Umbilical cord (tissue), 1 donor: ENCODE measurements at regions not wholly inside any gene's neighbourhood (a gene's known extent, or its start where the extent isn't known, plus 50 kb on each side); places are given as distances from the start of the nearest gene placed in this dataset.

Experiments used
- DNase-seq: peaks from one replicate; pipeline ENCODE4 v3.0.0-alpha.2; 2015; ENCODE audit warnings: low spot score

DNA sequence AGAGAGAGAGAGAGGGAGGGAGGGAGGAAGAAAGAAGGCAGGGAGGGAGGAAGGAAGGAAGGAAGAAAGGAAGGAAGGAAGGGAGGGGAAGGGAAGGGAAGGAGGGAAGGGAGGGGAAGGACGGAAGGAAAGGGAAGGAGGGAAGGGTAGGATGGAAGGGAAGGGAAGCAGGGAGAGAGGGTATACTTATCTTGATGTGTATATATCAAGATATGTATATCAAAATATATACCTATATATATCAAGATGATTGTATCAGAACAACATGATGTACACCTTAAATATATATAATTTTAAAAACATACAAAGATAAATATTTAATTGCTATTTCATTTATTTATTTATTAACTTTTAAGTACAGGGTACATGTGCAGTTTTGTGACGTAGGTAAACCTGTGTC lies 96.8 kb upstream of the ADAMTS16 start:
- DNase-seq = no peak

DNA sequence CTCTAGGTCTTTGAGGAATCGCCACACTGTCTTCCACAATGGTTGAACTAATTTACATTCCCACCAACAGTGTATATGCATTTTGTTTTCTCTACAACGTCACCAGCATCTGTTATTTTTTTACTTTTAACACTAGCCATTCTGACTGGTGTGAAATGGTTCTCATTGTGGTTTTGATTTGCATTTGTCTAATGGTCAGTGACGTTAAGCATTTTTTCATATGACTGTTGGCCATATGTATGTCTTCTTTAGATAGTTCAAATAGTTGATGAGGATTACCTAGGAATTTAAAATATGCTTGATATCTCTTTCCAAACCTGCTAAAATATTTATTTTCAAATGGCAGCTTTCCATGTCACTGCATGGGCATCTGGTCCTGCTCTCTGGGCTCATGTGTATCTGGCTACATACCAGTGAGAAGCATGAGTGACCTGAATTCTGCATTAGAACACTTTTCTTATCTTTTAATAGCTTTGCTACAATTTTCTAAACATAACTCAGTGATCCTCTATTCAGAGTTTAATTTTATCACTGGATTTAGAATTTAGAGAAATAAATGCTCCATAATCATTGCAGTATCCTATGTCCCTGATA lies 95.8 kb upstream of the ADAMTS16 start:
- peak; percentile 11 for DNase-seq

DNA sequence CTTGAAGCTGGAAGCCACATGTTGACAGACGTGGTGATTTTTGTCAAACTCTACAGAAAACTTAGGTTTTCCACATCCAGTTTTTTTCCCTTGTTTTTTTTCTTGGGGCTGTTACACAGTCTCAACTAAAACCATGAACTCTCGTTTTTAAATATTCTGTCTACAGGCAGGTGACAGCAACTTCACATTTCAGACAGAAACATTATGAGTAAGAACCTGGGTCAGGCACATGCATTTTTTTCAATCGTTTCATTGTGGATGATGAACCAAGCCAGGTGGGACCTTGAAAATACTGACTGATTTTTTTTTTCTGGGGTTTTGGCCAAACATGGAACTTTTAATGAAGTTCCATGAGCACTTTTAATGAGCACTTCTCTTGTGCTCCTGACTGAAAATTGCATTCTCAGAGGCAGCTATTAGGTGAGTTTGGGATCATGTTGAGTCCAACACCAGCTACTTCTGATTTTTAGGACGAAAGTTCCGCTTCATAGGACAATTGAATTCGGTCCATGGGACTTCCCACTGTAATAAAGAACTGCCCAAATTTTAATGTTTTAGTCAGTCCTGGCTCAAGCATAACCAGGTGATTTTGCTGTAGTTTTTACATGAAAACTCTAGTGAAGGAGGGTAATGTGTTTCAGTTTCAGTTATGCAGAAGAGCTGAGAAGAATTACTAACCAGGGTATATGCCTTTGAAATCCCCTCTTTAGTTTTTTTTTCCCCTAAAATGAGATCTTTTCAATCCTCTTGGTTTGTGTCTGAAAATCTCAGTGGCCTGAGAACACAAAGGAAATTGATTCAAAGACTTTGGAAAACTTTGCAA lies 93.2 kb upstream of the ADAMTS16 start:
- DNase-seq = no peak

DNA sequence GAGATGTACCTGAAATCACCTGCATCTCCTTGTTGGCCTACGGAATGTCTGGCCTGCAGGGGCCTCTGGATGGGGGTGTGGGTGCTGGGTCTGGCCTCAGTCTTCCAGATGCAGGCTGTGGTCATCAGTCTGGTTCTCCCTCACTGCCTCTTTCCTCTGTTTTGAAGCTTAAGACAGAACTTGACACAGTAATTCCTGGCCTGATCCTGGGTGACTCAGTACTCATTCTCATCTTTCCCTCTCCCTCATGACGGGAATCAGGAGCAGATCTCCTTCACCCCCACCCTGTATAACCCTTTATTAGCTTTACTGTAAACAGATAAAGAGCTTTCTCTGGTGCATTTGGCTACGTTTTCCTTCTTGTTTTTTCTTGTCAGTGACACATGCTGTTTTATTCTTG lies 89.3 kb upstream of the ADAMTS16 start:
- DNase-seq = peak; percentile 57

DNA sequence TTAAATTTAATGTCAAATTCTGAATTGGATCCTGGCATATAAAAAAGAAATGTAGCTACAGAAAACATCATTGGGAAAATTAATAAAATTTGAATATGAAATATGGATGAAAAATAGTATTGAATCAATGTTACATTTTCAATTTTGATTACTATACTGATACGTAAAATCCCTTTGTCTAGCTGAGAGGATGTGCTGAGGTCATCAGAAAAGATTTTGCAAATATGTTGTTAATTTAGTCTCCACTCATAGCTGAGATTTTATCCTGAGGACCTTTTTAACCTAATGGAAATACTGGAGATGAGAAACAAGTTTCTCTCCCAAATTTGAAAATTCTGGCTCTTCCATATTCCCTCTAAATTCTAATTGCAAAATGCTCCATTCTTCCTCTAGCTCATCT lies 84.4 kb upstream of the ADAMTS16 start:
- no peak for DNase-seq

DNA sequence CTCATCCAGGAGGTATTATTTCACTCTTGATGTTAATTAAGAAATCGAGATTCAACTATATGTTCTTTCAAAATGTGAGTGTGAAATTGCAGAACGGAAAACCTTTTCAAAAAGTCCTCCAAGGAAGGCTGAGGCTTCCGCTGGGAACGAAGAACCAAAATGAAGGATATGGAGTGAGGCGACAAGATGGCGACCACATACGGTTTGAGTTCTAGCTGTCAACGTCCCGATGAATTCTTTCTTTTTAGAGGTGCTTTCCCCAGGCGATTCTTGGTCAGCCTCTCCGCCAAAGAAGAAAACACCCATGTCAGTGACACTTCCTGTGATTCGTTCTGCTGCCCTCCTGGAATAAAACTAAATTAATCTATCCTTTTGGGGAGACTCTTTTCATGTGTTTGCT lies 78.3 kb upstream of the ADAMTS16 start:
- no peak for DNase-seq

DNA sequence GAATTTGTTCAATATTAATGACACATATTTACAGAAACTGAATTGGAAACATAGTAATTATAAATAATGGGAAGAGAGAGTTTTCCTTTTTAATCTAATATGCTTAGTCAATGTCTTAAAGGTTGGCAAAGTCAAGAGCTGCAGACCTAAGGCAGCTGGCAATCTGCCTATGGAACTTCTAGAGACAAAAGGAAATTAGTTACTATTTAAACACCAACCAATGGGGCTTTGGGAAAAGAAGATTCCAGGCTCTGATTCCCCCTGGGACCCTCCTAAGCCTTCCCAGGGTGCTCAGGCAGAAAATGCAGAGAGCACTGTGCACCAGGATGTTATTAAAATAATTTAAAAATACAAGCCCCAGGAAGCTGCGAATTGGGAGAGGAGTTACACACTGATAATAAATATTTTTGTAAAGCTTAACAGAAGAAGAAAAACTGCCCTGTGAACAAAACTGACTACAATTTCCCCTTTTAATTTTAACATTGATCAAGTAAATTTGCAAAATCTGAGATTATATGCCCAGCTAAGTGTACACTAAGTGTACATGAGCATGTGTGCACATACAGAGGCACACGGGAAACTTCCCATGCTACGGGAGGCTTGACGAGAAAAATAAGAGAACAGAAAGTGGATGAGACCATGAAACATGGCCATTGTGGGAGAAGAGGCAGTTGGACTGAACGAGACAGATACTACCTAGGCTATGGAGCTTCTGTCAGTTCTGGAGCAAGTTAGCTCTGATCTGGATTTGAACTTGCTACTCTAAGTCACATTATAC lies 77.4 kb upstream of the ADAMTS16 start:
- no peak for DNase-seq

DNA sequence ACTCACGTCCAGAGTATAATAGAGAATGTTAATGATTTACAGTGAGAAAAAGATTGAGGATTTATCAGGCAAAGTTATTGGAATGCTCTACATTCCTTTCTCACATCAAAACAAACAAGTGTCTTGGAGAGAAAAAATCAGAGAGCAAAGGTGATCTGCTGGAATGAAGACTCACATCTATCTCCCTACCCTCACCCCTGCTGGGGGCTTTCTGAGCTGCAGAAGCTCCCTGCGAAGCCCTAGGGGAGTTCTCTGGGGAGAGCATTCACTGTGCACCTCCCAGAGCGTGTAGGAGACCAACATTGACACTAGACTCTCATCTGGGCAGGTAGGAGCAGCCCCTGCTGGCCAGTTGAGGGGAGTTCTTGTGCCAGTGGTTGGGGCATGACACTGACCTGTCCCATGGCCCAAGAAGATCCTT lies 76.6 kb upstream of the ADAMTS16 start:
- DNase-seq = no peak

DNA sequence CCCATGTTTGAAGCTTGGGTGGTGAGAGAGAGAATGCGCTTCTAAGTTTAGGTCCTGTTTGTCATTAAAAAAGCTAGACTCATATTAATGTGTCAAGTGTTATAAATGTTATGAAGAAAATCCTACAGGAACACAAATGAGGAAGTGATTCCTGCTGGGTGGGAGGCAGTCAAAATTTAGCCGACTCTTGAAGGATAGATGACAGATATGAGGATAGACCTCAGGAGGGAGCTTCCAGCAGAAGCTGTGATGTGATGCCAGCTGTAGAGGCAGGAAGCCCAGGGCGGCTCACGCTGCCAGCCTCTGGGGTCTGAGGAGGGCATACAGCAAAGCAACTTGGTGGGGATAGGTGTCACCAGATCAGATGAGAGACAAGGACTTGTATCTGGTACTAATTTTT lies 74.7 kb upstream of the ADAMTS16 start:
- no peak for DNase-seq

DNA sequence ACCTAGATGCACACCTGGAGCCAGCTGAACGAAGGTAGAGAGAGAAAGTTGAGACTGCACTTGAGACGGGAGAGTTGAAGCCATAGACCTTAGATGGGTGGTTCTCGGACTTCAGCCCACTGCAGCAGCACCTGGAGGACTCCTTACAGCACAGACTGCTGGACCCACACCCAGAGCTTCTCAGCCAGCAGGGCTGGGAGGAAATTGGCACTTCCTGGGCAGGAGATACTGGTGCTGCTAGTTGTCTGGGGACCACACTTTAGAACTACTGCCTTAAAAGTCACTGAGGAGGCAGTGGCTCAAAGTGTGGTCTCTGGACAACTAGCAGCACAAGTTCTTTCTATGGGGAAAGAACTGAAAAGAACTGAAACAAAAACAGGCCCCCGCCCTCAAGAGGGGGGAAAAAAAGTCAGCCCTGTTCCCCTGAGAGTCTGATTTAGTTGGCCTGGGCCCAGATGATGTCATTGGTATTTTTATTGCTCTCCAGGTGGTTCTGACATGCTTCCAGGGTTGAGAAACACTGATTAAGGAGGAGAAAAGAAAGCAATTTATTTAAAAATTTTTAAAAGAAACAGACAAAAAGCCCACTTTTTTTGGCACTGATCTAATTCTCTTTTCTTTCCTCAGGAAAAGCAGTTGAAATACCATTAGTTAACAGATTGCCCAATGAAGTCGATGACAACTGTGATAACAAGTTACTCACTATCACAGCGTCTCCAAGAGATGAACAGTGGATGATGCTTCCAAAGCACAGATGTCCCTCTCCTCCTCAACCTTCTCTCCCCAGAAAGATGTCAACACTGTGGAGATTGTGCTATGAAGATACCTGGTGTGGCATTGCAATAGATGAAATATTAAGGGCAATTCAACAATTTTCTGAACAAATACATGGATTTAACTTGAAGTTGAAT lies 73.6 kb upstream of the ADAMTS16 start:
- DNase-seq = no peak

DNA sequence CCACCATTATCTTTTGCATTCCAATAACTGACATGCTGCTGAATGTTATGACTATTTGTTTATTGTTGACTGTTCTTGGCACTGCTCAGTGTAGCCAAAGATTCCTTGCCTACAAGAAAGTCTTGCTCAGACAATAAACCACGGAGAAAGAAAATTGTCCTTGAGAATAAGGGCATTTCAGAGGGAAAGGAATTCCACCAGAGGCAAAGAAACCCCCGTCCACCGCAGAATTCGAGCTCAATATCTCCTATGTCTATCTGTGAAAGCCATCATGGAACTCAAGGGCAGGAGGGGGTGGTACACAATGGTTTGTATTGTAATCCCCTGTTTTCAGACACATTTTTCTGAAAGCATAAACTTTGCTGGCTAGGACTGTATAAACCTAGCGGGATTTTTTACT lies 70.3 kb upstream of the ADAMTS16 start:
- DNase-seq = no peak

DNA sequence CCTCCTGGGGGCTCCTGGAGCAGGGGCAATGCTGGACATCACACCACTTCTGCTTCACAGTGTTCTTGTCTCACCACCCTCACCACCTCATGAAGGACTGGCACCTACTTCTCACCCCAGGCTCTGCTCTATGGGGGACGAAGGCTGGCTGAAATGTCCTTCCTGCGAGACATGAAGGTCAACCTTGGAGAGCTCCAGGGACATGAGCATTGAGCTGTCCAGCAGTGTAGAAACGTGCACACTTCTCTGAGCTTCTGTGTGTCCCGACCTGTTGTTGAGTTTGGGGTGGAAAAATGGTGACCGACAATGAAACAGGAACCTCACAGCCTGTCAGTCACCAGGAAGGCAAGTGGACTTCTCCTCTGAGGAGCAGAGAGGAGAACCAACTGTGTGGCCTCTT lies 68.6 kb upstream of the ADAMTS16 start:
- DNase-seq = no peak

DNA sequence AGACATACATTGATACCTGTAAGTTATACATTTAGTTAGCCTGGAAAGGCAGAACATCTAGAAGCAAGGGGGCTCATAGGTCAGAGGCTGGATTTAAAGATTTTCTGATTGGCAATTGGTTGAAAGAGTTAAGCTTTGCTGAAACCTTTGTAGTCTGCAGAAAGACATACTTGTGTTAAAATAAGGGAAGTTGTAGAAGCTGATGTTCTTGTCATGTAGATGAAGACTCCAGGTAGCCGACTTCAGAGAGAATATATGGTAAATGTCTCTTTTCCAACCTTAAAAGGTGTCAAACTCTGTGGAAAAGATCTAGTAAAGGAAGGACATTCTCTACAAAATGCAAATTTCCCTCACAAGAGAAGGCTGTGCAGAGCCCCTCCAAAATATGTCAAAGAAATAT lies 62.9 kb upstream of the ADAMTS16 start:
- DNase-seq = no peak

DNA sequence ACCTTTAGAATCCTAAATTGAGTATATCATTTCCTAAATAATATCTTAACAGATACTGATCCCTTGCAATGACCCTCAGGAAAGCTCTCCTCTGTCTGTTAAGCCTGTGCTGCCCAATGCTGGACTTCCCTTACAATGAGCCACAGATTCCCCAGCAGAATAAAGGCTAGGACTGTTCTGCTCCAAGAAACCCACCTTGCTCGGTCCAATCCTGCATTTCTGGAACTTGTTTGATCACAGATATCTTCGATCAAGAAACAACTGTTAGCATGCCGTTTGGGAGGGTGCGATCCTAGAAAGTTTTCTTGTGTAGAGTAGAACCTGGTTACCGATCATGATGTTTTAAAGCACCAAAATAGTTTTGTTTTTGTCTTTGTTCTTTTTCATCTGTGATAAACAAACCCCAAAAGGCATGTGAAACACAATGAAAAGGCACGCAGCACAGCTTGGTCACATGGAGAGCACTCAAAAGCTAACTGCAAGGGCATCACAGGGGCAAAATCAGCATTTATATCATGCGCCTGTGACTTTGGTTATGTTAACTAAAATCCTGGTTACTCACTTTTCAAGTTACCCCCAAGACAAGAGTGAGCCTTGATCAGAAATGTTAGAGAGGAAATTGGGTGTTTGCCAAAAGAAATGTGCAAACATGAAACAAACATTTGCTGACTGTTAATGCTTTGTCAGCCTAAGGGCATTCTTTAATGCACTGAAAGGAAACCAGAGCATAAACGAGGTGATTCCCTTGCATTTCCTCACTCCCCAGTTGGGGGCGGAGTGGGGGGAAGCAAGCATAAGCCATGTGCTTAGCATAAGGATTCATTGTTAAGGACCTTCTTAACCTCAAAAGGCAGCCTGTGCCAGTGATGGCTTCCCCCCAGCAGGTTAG lies 61.9 kb upstream of the ADAMTS16 start:
- peak; percentile 19 for DNase-seq

DNA sequence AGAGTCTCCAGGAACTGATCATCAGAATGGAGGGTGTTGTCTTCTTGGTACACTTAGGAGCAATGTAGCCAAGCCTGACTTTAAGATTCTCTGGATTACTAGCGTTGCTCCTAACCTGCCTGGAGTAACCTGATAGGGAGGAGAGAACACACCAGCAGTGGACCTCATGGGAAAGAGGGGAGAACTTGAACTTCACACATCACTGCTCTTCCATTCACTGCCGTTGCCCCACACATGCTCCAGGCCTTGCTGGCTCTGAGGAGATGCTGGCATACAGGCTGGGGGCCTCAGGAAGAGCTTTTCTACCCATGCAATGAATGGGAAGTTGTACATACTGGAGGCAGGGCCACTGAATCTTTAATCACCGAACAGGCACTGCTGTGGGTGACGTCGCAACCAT lies 60.3 kb upstream of the ADAMTS16 start:
- DNase-seq = no peak

DNA sequence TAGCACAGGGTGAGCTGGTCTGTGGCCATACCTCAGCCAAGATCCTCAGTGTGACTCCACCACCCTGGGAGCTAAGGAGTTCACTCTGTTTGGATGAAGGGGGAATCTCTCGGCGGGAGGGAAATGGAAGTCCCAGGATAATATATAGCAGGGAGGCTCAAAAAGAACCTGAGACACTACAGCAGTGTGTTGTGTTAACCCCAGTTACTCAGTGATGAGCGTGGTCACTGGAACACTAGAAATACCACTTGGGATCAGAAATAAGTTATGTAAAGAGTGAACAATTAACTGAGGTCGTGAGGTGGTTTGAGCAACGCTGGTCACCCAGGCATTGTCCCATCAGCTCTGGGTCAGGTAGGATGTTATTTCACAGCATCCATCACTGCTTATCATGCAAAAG lies 59.3 kb upstream of the ADAMTS16 start:
- no peak for DNase-seq

DNA sequence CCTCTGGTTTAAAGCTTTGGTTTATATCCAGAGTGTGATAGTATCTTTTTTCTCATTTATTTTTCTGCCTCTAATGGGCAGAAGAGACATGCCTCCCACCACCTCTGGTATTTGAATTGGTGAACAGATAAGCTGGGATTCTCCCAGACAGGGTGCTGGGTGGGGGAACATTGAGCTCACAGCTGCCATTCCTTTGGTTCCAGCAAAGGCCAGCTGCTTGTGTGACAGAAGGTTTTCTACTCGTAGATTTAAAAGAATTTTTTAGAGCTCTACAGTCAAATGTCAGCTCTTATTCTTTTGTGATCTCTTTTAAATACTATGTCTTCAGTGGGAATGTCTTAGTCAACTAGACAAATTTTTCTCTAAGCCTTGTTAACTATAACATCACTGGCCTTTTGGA lies 54.7 kb upstream of the ADAMTS16 start:
- DNase-seq = no peak

DNA sequence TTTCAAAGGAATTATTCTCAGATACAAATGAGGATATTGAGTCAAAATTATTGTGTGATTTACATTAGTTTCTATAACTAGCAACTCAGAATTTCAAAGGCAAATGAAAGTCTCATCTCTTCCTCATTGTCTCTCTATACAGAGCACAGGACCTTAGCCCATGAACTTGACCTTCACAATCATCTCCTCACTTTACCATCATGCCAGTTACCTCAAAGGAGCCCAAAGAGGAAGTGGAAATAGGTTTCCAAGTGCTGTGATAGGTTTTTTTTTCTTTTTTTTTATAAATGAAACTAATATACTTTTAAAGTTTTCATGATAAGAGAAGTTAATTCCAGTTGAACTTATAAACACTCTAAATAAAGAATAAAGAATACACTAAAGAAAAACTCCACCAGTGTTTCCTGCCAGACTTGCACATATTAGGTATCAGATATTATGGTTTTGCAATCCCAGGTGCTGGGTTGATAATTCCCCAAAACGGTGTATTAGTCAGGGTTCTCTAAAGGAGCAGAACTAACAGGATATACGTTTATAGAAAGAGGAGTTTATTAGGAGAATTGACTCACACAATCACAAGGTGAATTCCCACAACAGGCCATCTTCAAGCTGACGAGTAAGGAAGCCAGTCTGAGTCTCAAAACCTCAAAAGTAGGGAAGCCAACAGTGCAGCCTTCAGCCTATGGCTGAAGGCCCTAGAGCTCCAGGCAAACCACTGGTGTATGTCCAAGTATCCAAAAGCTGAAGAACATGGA lies 50.1 kb upstream of the ADAMTS16 start:
- DNase-seq = no peak
